LNCaP clone FGC (cell line): ENCODE measurements at regions not wholly inside any gene's neighbourhood (a gene's known extent, or its start where the extent isn't known, plus 50 kb on each side); places are given as distances from the start of the nearest gene placed in this dataset.
"Not testable (repeated sequence)": the region's sequence is repeated elsewhere in the genome, so short reads cannot be mapped to it uniquely, and the experiment has no call there.

Experiments
- DNase-seq: peaks from one replicate; pipeline ENCODE4 v3.0.0-alpha.2; 2011; ENCODE audit warnings: low read depth
- H3K4me3 ChIP-seq: 2 replicates; pipeline ENCODE4 v1.5.1; 2011; ENCODE audit warnings: mild to moderate bottlenecking, low read depth, low read length, control low read depth
- TF ChIP-seq, protein P1 (sequence below): IDR thresholded peaks from 2 replicates; pipeline ENCODE4 v1.5.1; 2012; ENCODE audit warnings: mild to moderate bottlenecking; ENCODE audit not compliant: control insufficient read depth, insufficient read depth; ENCODE audit errors: extremely low read depth

DNA sequence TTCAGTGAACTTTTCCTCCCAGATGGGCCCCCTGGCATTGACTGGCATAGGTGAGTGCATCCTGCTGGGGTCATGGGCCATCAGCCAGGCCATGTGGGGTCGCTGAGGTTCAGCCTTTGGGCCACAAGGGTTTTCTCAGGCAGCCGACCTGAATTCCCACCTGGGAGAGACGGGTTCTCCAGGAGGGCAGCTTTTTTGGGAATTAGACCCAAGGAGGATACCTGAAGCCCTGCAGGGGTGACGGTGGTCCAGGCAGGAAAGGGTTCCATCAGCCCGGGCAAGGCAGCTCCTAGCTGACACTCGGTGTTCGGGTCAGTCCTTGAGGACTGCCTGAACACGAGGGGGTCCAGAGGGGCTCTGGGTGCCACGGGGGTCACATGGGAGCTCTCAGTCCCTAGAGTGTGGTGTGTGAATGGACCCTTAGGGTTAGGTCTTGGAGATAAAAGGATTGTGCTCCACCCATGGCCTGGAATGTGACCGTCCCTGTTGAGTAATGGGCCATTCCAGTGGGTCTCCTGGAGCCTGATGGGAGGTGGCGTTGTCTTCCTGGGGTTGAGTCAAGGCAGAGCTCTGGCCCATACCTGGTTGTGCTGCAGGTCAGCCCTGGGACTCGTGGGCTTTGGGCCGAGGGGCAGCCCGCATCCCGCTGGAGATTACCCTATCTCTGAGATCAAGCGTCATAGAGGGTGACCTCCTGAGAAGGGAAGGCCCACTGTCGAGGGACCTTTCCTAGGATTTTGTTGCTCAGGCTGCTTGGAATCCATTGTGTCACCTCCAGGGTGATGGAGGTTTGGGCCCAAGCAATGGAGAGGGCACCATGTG, 192.8 kb downstream of the UBE3A start:
- TF ChIP-seq, protein P1, sequence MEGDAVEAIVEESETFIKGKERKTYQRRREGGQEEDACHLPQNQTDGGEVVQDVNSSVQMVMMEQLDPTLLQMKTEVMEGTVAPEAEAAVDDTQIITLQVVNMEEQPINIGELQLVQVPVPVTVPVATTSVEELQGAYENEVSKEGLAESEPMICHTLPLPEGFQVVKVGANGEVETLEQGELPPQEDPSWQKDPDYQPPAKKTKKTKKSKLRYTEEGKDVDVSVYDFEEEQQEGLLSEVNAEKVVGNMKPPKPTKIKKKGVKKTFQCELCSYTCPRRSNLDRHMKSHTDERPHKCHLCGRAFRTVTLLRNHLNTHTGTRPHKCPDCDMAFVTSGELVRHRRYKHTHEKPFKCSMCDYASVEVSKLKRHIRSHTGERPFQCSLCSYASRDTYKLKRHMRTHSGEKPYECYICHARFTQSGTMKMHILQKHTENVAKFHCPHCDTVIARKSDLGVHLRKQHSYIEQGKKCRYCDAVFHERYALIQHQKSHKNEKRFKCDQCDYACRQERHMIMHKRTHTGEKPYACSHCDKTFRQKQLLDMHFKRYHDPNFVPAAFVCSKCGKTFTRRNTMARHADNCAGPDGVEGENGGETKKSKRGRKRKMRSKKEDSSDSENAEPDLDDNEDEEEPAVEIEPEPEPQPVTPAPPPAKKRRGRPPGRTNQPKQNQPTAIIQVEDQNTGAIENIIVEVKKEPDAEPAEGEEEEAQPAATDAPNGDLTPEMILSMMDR, result no peak
- H3K4me3 ChIP-seq, result no peak overlapping the region
- no peak for DNase-seq

DNA sequence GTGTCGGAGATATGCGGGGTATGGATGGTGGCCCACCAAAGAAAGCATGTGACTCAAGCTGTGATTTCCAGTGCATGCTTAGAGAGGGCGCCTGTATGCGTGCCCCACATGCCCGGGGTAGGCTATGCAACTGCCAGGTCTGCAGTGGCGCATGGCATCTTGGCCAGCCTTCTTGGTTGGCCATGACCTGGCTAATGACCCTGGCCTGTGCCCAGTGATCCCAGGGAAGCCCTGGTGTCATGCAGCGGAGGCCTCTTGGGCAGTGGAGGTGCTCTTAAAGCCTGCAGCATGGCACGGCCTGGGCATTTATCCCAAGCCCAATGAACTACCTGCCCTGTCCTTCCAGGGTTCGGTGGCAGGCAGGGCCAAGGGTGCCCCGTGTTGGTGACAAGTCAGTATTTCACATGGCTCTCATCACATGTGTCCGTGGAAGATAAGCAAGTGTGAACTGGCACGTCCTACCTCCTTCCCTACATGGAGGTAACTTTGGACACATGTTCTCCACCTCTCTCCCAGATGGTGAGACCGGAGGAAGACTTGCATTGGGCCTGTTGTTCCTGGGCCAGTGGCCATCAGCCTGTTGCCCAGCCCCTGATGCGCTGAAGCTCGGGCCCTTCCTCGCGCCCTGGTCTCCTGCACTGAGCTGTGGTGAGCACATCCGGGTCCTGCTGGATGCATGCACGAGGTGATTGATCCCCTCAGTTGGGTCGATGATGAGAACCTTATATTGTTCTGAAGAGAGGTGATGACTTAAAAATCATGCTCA, 192.0 kb downstream of the UBE3A start:
- TF ChIP-seq, protein P1, result no peak
- H3K4me3 ChIP-seq, result no peak overlapping the region
- DNase-seq, result no peak

DNA sequence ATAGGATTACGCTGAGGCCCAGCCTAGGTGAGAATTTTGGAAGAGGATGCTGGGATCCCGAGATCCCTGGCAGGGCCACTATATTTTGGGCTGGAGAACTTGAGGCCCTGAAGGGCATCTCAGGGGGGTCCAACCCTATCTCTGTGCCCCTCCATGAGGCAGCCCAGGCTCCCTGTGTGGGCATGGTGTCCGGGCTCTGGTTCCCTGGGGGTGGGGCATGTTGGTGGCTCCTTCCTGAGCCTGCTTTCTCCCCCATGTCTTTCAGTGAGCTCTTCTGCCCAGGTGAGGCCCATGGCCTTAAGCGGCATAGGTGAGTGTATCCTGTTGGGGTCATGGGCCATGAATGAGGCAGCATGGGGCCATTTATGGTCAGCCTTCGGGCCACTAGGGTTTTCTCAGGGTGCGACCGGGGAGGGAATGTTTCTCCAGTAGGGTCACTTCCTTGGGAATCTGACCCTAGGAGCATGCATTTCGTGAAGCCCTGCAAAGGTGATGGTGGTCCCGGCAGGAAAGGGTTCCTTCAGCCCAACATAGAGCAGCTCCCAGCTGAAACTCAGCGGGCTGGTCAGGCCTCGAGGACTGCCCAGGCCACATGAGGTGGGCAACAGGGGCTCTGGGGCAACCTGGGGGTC, 191.3 kb downstream of the UBE3A start:
- no peak for DNase-seq
- TF ChIP-seq, protein P1, result no peak
- H3K4me3 ChIP-seq, result no peak overlapping the region

DNA sequence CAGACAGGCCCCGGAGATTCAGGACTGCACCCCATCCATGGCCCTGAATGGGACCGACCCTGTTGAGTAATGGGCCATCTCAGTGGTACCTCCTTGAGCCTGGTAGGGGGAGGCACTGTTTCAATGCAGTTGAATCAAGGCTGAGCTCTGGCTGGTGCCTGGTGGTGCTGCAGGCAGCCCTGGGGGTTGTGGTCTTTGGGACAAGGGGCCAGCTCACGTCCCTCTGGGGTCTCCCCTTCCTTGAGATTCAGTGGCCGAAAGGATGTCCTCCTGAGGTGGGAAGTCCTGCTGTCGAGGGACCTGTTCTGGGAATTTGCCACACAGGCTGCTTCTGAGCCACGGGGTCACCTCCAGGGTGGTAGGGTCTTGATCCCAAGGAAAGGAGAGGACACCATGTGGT, 190.7 kb downstream of the UBE3A start:
- not testable (repeated sequence) for H3K4me3 ChIP-seq, DNase-seq

DNA sequence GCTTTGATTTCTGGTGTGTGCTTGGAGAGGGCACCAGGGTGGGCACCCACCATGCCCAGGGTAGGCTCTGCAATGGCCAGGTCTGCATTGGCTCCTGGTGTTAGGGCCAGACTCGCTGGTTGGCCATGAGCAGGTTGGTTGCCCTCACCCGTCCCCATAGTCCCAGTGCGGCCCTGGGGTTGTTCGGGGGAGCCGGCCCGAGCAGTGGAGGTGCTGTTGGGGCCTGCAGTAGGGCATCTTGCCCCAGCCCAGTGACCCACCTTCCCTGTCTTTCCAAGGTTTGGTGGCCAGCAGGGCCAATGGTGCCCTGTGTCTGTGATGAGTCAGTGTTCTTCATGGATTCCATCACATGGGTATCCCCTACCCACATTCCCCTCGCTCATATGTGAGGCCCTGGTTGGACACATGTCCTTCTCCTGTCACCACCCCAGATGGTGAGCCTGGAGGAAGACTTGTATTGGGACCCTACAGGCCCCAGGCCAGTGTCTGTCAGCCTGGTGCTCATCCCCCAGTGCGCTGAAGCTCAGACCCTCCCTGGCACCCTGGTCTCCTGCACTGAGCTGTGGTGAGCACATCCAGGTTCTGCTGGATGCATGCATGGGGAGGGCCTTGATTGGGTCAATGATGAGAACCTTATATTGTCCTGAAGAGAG, 190.1 kb downstream of the UBE3A start:
- no peak for DNase-seq
- TF ChIP-seq, protein P1, result no peak
- H3K4me3 ChIP-seq, result no peak overlapping the region

DNA sequence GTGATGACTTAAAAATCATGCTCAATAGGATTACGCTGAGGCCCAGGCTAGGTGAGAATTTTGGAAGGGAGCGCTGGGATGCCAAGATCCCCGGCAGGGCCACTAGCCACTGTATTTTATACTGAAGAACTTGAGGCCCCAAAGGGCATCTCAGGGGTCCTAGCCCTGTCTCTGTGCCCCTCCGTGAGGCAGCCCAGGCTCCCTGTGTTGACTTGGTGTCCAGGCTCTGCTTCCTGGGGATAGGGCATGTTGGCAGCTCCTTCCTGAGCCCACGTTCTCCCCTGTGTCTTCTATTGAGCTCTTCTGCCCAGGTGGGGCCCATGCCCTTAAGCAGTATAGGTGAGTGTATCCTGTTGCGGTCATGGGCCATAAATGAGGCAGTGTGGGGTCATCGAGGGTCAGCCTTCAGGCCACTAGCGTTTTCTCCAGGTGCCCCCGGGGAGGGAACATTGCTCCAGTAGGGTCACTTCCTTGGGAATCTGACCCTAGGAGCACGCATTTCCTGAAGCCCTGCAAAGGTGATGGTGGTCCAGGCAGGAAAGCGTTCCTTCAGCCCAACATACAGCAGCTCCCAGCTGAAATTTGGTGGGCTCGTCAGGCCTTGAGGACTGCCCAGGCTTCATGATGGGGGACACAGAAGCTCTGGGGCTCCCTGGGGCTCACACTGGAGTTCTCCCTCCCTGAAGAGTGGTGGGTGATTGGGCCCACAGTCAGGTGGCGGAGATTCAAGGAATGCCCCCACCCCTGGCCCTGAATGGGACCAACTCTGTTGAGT, 189.4 kb downstream of the UBE3A start:
- DNase-seq, result no peak
- TF ChIP-seq, protein P1, result no peak
- no peak overlapping the region for H3K4me3 ChIP-seq
